Left ventricle myocardium inferior (tissue), 1 donor: ENCODE measurements at regions not wholly inside any gene's neighbourhood (a gene's known extent, or its start where the extent isn't known, plus 50 kb on each side); places are given as distances from the start of the nearest gene placed in this dataset.
A peak's percentile ranks its signal among the peaks of the same experiment; 100 is the strongest.

ENCODE experiments used
- DNase-seq: peaks from one replicate; pipeline ENCODE4 v3.0.0-alpha.2; 2020
- H3K27ac ChIP-seq: fragments of 200-600 bp; replicated peaks from 2 replicates; pipeline ENCODE4 v1.8.0; 2021
- H3K27me3 ChIP-seq: fragments of 200-600 bp; 2 replicates; pipeline ENCODE4 v1.8.0; 2021; ENCODE audit warnings: low read depth
- H3K36me3 ChIP-seq: fragments of 200-600 bp; 2 replicates; pipeline ENCODE4 v1.8.0; 2021
- H3K4me1 ChIP-seq: fragments of 200-600 bp; 2 replicates; pipeline ENCODE4 v1.8.0; 2021
- H3K4me3 ChIP-seq: fragments of 200-600 bp; 2 replicates; pipeline ENCODE4 v1.8.0; 2021; ENCODE audit warnings: mild to moderate bottlenecking, moderate library complexity
- H3K9me3 ChIP-seq: fragments of 200-600 bp; replicated peaks from 2 replicates; pipeline ENCODE4 v1.8.0; 2021
- intact Hi-C: fragments of 100-400 bp; cut with micrococcal nuclease; formaldehyde crosslinking; loops from one replicate; pipeline ENCODE4 v1.11.0; 2022
- TF ChIP-seq, protein P1 (sequence below): fragments of 200-600 bp; IDR thresholded peaks from 2 replicates; pipeline ENCODE4 v1.8.0; 2021; ENCODE audit warnings: antibody characterized with exemption, mild to moderate bottlenecking, borderline replicate concordance
- donor health status: DM: no; HTN: yes; CAD: no; lungs with severe emphysema.

DNA sequence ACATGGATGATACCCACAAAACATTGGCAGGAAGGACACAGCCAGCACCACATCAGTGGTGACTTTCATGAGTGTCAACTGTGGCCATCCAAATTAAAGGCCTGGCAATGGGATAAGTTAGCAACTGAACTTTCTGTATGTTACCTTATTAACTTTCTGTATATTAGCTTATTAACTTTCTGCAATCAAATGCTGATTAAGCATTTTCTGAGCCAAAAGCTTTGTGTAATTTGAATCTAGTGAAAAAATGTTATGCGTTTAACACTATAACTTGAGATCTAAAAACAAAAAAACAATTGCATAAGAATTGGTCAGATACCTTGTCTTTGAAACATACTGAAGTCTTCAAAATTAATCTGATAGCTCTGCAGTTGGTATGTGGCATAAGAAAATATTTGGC is 159.3 kb downstream of the ZNF33B start:
- Histone ChIP-seq H3K27ac (no peak overlapping the region), H3K4me1 (peaks cover 5% of the 10 kb centered on the region), H3K9me3 (no peaks in the 10 kb centered on the region), H3K27me3 (peaks cover 49% of the 10 kb centered on the region), H3K36me3 (no peaks in the 10 kb centered on the region), H3K4me3 (no peak overlapping the region)
- TF ChIP-seq, protein P1, sequence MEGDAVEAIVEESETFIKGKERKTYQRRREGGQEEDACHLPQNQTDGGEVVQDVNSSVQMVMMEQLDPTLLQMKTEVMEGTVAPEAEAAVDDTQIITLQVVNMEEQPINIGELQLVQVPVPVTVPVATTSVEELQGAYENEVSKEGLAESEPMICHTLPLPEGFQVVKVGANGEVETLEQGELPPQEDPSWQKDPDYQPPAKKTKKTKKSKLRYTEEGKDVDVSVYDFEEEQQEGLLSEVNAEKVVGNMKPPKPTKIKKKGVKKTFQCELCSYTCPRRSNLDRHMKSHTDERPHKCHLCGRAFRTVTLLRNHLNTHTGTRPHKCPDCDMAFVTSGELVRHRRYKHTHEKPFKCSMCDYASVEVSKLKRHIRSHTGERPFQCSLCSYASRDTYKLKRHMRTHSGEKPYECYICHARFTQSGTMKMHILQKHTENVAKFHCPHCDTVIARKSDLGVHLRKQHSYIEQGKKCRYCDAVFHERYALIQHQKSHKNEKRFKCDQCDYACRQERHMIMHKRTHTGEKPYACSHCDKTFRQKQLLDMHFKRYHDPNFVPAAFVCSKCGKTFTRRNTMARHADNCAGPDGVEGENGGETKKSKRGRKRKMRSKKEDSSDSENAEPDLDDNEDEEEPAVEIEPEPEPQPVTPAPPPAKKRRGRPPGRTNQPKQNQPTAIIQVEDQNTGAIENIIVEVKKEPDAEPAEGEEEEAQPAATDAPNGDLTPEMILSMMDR: no peak
- no peak for DNase-seq
- intact Hi-C loops: no loop called here

DNA sequence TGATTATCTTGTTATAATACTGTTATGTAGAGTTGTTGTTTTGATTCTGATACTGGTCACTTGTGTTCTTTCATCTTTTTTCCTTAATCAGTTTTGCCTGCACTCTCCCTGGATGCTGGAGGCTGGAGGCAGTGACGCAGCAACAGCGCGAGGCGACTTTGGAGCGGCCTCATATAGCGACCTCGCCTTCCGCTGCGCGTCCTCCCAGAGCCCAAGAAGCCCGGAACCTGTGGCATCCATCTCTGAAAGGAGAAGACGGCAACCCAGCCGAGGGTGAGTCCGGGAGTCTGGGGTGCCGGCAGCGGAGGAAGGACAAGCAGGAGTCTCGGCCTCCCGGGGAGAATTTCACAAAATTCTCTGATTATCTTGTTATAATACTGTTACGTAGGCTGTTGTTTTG is 161.2 kb downstream of the ZNF33B start:
- DNase-seq: no peak
- H3K27ac ChIP-seq: no peak overlapping the region
- no peaks in the 10 kb centered on the region for H3K36me3 ChIP-seq
- H3K4me3 ChIP-seq: no peak overlapping the region
- H3K4me1 ChIP-seq: peaks cover 5% of the 10 kb centered on the region
- TF ChIP-seq, protein P1: no peak
- intact Hi-C loops: no loop called here
- H3K27me3 ChIP-seq: peaks cover 54% of the 10 kb centered on the region
- no peaks in the 10 kb centered on the region for H3K9me3 ChIP-seq

DNA sequence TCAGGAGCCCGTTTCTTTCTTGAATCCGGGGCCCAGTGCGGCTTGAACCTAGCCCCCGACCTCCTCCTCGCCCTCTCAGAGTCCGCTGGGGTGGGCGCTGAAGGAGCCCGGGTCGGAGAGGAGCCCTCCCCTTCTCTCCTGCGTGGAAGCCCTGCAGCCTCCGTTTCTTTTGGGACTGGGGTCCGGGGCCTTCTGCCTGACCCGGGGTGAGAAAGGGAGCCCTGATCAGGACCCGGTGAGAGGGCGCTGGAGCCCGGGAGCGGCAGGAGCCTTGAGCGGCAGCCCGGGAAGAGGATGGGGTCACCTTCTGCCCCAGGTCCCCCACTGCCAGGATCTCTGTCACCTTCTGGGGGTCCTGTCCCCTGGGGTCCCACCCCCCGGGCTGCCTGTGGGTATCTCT is 162.3 kb downstream of the ZNF33B start:
- H3K4me1 ChIP-seq: peaks cover 5% of the 10 kb centered on the region
- H3K9me3 ChIP-seq: no peaks in the 10 kb centered on the region
- TF ChIP-seq, protein P1: no peak
- peaks cover 50% of the 10 kb centered on the region for H3K27me3 ChIP-seq
- intact Hi-C loops: no loop called here
- peak overlapping the region; percentile 53 for H3K4me3 ChIP-seq
- DNase-seq: no peak
- no peak overlapping the region for H3K27ac ChIP-seq
- no peaks in the 10 kb centered on the region for H3K36me3 ChIP-seq

DNA sequence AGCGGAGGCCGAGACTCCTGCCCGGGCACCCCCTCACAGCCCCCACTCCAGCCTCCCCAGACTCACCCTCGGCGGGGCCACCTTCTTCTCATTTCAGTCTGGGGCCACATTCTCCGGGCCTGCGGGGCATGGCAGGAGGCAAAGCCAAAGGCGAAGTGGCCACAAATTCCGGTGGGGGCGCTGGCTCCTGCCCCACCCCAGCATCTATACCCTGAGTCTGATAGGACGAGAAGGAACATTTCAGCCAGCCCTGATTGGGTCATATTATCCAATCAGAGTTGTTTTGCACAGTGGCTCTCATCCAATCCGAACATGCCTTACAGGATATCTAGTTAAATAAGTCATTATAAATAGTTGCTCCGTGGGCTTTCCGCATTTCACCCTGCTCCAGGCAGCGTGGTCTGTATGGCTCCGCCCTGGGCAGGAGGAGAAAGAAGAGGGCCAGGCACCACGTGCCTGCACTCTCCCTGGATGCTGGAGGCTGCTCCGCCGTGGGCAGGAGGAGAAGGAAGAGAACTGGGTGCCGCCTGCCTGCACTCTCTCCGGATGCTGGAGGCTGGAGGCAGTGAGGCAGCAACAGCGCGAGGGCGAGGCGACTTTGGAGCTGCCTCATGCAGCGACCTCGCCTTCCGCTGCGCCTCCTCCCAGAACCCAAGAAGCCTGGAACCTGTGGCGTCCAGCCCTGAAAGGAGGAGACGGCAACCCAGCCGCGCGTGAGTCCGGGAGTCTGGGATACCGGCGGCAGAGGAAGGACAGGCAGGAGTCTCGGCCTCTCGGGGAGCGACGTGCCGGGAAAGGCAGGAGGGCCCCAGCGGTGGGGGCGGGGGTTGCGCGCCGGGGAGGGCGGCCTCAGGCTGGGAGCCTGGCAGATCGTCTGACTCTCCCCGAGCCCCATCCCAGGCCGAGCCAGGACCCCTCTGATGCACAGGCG is 162.9 kb downstream of the ZNF33B start:
- Histone ChIP-seq H3K4me1 (peaks cover 5% of the 10 kb centered on the region), H3K4me3 (peak overlapping the region; percentile 53), H3K27ac (no peak overlapping the region), H3K27me3 (peaks cover 51% of the 10 kb centered on the region), H3K36me3 (no peaks in the 10 kb centered on the region), H3K9me3 (no peaks in the 10 kb centered on the region)
- DNase-seq: no peak
- TF ChIP-seq, protein P1: no peak
- intact Hi-C loops: no loop called here

DNA sequence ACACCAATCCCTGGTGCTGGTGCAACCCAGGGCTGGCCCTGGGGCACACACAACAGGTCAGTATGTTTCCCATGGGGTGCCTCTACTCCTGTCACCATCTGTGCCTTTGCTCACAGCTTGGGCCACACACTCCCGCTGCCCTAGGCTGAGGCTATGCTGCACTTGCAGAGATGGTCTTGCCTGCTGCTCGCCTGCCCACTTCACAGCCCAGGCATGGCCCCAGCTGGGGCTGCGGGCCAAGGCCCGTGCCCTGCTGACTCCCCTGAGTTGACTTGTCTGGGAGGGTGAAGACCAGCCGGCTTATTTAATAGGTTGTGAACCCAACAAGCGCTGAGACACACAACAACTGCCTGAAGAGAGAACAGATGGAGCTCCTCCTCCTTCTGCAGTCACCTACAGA is 184.1 kb downstream of the ZNF33B start:
- Histone ChIP-seq H3K27me3 (peaks cover 4% of the 10 kb centered on the region), H3K36me3 (no peaks in the 10 kb centered on the region), H3K27ac (no peak overlapping the region), H3K4me3 (no peak overlapping the region), H3K9me3 (no peaks in the 10 kb centered on the region), H3K4me1 (no peaks in the 10 kb centered on the region)
- TF ChIP-seq, protein P1: no peak
- DNase-seq: no peak
- intact Hi-C loops: no loop called here
